GM12874 (cell line): ENCODE measurements at regions not wholly inside any gene's neighbourhood (a gene's known extent, or its start where the extent isn't known, plus 50 kb on each side); places are given as distances from the start of the nearest gene placed in this dataset.

Experiments used
- CTCF ChIP-seq: IDR thresholded peaks from 2 replicates; pipeline ENCODE4 v1.5.1; 2011; ENCODE audit warnings: low read depth, mild to moderate bottlenecking, control low read depth, low read length, moderate library complexity; ENCODE audit not compliant: insufficient read depth

GRCh38 chr5:110838961-110839360 lies 100.2 kb downstream of the SLC25A46 start:
- TF ChIP-seq CTCF, result no peak

- no peak for TF ChIP-seq CTCF
Measured at GRCh38 chr5:110840347-110840960, 101.6 kb downstream of the SLC25A46 start.

- no peak for TF ChIP-seq CTCF
Measured at GRCh38 chr5:110841137-110841536, 102.3 kb downstream of the SLC25A46 start.

GRCh38 chr5:110842948-110843347 lies 104.1 kb downstream of the SLC25A46 start:
- TF ChIP-seq CTCF, result no peak

GRCh38 chr5:110844251-110844650 lies 105.4 kb downstream of the SLC25A46 start:
- no peak for TF ChIP-seq CTCF

- no peak for TF ChIP-seq CTCF
Measured at GRCh38 chr5:110846398-110847001, 107.7 kb downstream of the SLC25A46 start.

- no peak for TF ChIP-seq CTCF
Measured at GRCh38 chr5:110851357-110851756, 112.5 kb downstream of the SLC25A46 start.
